GM12892 (cell line): ENCODE measurements at regions not wholly inside any gene's neighbourhood (a gene's known extent, or its start where the extent isn't known, plus 50 kb on each side); places are given as distances from the start of the nearest gene placed in this dataset.

Experiments used
- POLR2A ChIP-seq: IDR thresholded peaks from 2 replicates; pipeline ENCODE4 v1.6.1; 2011; ENCODE audit warnings: low read depth, low read length, control low read depth
- TAF1 ChIP-seq: IDR thresholded peaks from 2 replicates; pipeline ENCODE4 v1.6.1; 2011; ENCODE audit warnings: low read depth, mild to moderate bottlenecking, control low read depth, low read length, borderline replicate concordance

DNA sequence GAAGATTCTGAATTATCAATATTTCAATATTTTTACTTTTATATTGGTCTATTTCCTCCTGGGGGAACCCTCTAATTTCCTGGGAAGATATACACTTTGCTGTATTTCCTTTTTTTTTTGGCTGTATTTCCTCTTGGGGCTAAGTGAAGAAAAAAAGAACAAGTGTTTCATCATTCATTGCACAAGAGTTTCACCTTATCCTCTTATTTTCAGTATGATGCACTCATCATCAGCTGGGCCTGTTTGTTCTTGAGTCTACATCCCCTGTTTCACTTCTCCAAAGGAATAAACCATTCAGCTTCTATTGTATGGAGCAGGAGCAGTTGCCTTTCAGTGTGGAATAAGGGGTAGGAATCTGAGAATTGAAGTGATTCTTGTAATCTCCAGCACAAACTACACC is 210.8 kb downstream of the FAM170A start:
- no peak for TF ChIP-seq POLR2A
- no peak for TF ChIP-seq TAF1
